ENCODE measurements at regions not wholly inside any gene's neighbourhood (a gene's known extent, or its start where the extent isn't known, plus 50 kb on each side); places are given as distances from the start of the nearest gene placed in this dataset.

GRCh38 chr16:85251225-85251760, 139.0 kb upstream of the CIBAR2 start:
- Histone ChIP-seq H3K9me3 (no peaks in the 10 kb centered on the region), H3K27me3 (no peaks in the 10 kb centered on the region), H3K4me1 (no peaks in the 10 kb centered on the region), H3K4me3 (no peak overlapping the region), H3K27ac (no peak overlapping the region), H3K36me3 (no peaks in the 10 kb centered on the region)
- DNase-seq, result no peak
- WGBS, 2 donors (ENCODE audit: low coverage in 1 of 2), result 89% methylated on average over 17 of the region's 21 CpGs; no CpG with 5 or more reads in 1 of the 2 donors
- intact Hi-C loops (cut with DNase I; ENCODE audit: low total_unique reads) (no loop called here), in situ Hi-C loops (cut with MboI; ENCODE audit: low pct_ligation_motif_present in 1 of 4, low pct_unique_long_range_greater_than_20kb in 1 of 4, low sequenced_read_pairs in 3 of 4) (loop anchor here in 1 of 4 donors (25.0 kb wide), 1 partner anchor 761 kb away; no protein-coding TSS in a partner anchor)
- TF ChIP-seq POLR2A (IDR thresholded peaks at IDR 0.05) (no peak), EP300 (IDR thresholded peaks at IDR 0.05; ENCODE audit: low read depth) (no peak), POLR2AphosphoS5 (IDR thresholded peaks at IDR 0.05) (no peak), CTCF (IDR thresholded peaks at IDR 0.05) (no peak)

GRCh38 chr16:85252014-85252413, 139.7 kb upstream of the CIBAR2 start:
- Histone ChIP-seq H3K4me1 (no peaks in the 10 kb centered on the region), H3K36me3 (no peaks in the 10 kb centered on the region), H3K9me3 (no peaks in the 10 kb centered on the region), H3K27me3 (no peaks in the 10 kb centered on the region), H3K27ac (no peak overlapping the region), H3K4me3 (no peak overlapping the region)
- in situ Hi-C loops (cut with MboI; ENCODE audit: low pct_ligation_motif_present in 1 of 4, low pct_unique_long_range_greater_than_20kb in 1 of 4, low sequenced_read_pairs in 3 of 4), result loop anchor here in 1 of 4 donors (25.0 kb wide), 1 partner anchor 760 kb away; no protein-coding TSS in a partner anchor
- DNase-seq, result no peak
- whole genome bisulfite sequencing, 2 donors (ENCODE audit: low coverage in 1 of 2), result 67% methylated on average over 14 of the region's 14 CpGs; no CpG with 5 or more reads in 1 of the 2 donors
- intact Hi-C loops (cut with DNase I; ENCODE audit: low total_unique reads), result no loop called here
- TF ChIP-seq CTCF (IDR thresholded peaks at IDR 0.05), result no peak

- no peak overlapping the region for H3K4me3 ChIP-seq
Observed at GRCh38 chr16:85252461-85252860, 140.2 kb upstream of the CIBAR2 start.

More at GRCh38 chr16:85252461-85252860, 140.2 kb upstream of the CIBAR2 start:
- in situ Hi-C loops (cut with MboI; ENCODE audit: low pct_ligation_motif_present in 1 of 4, low pct_unique_long_range_greater_than_20kb in 1 of 4, low sequenced_read_pairs in 3 of 4) (loop anchor here in 1 of 4 donors (25.0 kb wide), 1 partner anchor 760 kb away; no protein-coding TSS in a partner anchor), intact Hi-C loops (cut with DNase I; ENCODE audit: low total_unique reads) (no loop called here)
- H3K9me3 ChIP-seq, result no peaks in the 10 kb centered on the region
- no peak overlapping the region for H3K27ac ChIP-seq
- no peaks in the 10 kb centered on the region for H3K27me3 ChIP-seq
- no peak for DNase-seq
- no peaks in the 10 kb centered on the region for H3K4me1 ChIP-seq
- TF ChIP-seq EP300 (IDR thresholded peaks at IDR 0.05; ENCODE audit: low read depth) (no peak), CTCF (IDR thresholded peaks at IDR 0.05) (no peak), POLR2A (IDR thresholded peaks at IDR 0.05) (no peak), POLR2AphosphoS5 (IDR thresholded peaks at IDR 0.05) (no peak)
- no peaks in the 10 kb centered on the region for H3K36me3 ChIP-seq
- WGBS, 2 donors (ENCODE audit: low coverage in 1 of 2), result 48% methylated on average over 5 of the region's 9 CpGs; no CpG with 5 or more reads in 1 of the 2 donors
